ENCODE measurements at regions not wholly inside any gene's neighbourhood (a gene's known extent, or its start where the extent isn't known, plus 50 kb on each side); places are given as distances from the start of the nearest gene placed in this dataset.

GRCh38 chr4:138964716-138965426 lies 50.7 kb upstream of the NOCT start:
- 94% methylated on average over 8 of the region's 8 CpGs for WGBS, 2 donors
- H3K4me3 ChIP-seq (ENCODE audit: low read depth, poor library complexity, severe bottlenecking) = no peak overlapping the region
- TF ChIP-seq POLR2A (IDR thresholded peaks at IDR 0.05) = no peak
- TF ChIP-seq CTCF (IDR thresholded peaks at IDR 0.05) = no peak
- intact Hi-C loops (cut with DNase I; ENCODE audit: low total_unique reads) = no loop called here
- no peak for DNase-seq (ENCODE audit: low spot score in 2 of 2)

- no peak for DNase-seq (ENCODE audit: low spot score in 2 of 2)
- TF ChIP-seq CTCF (IDR thresholded peaks at IDR 0.05) (no peak), POLR2A (IDR thresholded peaks at IDR 0.05) (no peak)
- H3K4me3 ChIP-seq (ENCODE audit: low read depth, poor library complexity, severe bottlenecking) = no peak overlapping the region
- intact Hi-C loops (cut with DNase I; ENCODE audit: low total_unique reads) = no loop called here
- WGBS, 2 donors = 82 to 83% methylated on average over 4 of the region's 4 CpGs
These were observed 52.2 kb upstream of the NOCT start for GRCh38 chr4:138963412-138963811.

- no peak for DNase-seq (ENCODE audit: low spot score in 2 of 2)
- intact Hi-C loops (cut with DNase I; ENCODE audit: low total_unique reads) = no loop called here
- H3K4me3 ChIP-seq (ENCODE audit: low read depth, poor library complexity, severe bottlenecking) = no peak overlapping the region
- no peak for TF ChIP-seq POLR2A (IDR thresholded peaks at IDR 0.05)
- TF ChIP-seq CTCF (IDR thresholded peaks at IDR 0.05) = no peak
- WGBS, 2 donors = 28 to 41% methylated on average over 1 of the region's 1 CpG
These were observed 53.9 kb upstream of the NOCT start for GRCh38 chr4:138961664-138962063.

GRCh38 chr4:138961129-138961528 lies 54.5 kb upstream of the NOCT start:
- WGBS, 2 donors = 69 to 85% methylated on average over 5 of the region's 5 CpGs
- intact Hi-C loops (cut with DNase I; ENCODE audit: low total_unique reads) = no loop called here
- TF ChIP-seq CTCF (IDR thresholded peaks at IDR 0.05) (no peak), POLR2A (IDR thresholded peaks at IDR 0.05) (no peak)
- H3K4me3 ChIP-seq (ENCODE audit: low read depth, poor library complexity, severe bottlenecking) = no peak overlapping the region
- no peak for DNase-seq (ENCODE audit: low spot score in 2 of 2)

GRCh38 chr4:138960175-138960710 lies 55.3 kb upstream of the NOCT start:
- no peak overlapping the region for H3K4me3 ChIP-seq (ENCODE audit: low read depth, poor library complexity, severe bottlenecking)
- intact Hi-C loops (cut with DNase I; ENCODE audit: low total_unique reads) = no loop called here
- DNase-seq (ENCODE audit: low spot score in 2 of 2) = no peak
- 47 to 57% methylated on average over 4 of the region's 4 CpGs for WGBS, 2 donors
- TF ChIP-seq CTCF (IDR thresholded peaks at IDR 0.05) (no peak), POLR2A (IDR thresholded peaks at IDR 0.05) (no peak)

Measured in lower leg skin (tissue), 4 donors.